NOMO-1 (cell line): ENCODE measurements at regions not wholly inside any gene's neighbourhood (a gene's known extent, or its start where the extent isn't known, plus 50 kb on each side); places are given as distances from the start of the nearest gene placed in this dataset.

Source experiments
- DNase-seq, 2 experiments: peaks; one replicate each; lab custom pipeline; 2025; ENCODE audit not compliant: unreplicated experiment in 2 of 2; lab: John Stamatoyannopoulos, UW

- DNase-seq, result no peak
These were observed 137.2 kb upstream of the PRLR start for GRCh38 chr5:35367526-35367925.

DNA sequence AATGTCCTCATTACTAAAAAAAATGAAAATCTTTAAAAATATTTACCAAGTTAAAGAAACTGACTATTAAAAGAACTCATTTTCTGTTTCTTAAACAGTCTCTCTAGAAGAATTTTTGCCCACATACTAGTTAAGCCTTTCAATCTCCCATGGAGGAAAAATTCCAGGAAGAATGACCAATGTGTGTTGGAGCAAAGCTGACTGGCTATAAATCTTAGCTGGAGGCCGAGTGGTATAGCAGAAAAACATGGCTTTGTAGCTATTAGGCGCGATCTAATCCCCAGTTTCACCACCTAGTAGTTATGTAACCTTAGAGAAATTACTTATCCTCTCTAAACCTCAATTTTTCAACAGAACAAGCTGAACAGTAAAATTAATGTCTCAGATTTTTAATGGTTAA, 135.5 kb upstream of the PRLR start:
- DNase-seq, result no peak

DNA sequence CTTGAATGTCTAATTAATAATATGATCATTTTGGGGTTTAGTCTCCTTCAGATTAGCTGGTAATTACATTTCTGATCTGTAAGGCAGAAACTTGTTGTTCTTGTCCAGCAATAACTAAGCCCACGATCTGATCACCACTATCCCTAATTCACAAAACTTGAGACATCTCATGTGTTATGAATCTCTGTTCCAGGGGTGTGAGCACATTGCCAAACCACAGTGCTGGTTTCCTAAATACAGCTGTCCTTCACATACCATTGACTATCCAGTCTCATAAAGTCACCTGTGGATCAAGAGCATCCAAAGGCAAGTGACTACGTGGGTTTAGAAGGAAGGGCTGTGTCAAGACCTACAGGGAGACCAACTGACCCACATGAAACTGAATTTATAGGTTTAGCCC, 134.1 kb upstream of the PRLR start:
- DNase-seq, result no peak

DNA sequence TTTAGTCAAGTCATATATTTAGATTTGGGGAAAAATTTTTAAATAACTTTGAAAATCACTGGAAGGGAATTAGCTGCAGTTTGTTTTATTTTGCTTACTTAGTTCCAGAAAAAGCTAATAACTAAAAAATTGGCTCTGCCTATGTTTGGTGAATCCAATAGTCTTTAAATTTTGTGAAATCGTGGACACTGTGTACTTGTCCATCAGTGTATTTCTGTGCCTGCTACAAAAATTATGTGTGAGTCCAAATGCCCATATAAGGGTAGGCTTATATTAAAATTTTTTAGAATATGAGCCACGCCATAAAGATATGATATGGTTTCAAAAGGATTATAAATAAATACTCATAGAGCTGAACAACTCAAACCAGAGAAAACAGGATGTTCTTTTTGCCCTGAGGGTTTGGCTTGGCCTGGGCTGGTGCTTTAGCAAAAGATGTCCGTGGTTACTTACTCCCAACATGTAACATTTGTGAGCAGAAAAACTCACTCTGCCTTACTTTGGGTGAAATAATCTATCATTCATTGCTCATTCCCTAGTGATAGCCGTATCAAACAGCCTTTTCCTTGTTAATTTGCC, 133.2 kb upstream of the PRLR start:
- DNase-seq, result no peak

GRCh38 chr5:35362772-35363171, 132.5 kb upstream of the PRLR start:
- no peak for DNase-seq

- no peak for DNase-seq
These were observed 130.4 kb upstream of the PRLR start for GRCh38 chr5:35360671-35361070.

- no peak for DNase-seq
These were observed 129.6 kb upstream of the PRLR start for GRCh38 chr5:35359859-35360258.

DNA sequence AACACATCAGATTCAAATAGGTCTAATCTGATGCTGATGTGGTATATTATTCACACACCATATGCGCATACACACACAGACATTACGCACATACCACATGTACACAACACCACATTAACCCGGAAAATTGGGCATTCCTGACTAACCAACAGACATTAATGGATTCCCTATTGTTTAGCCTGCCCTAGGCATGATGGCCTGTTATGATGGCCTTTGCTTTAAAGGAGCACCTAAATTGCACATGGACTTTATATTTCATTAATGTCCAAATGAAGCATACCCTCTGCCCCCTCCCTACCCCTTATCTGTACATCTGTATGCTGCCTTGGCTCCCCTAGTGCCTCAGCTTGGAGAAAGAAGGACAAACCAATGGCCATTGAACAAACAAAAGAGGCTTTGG, 127.7 kb upstream of the PRLR start:
- DNase-seq, result no peak

GRCh38 chr5:35356725-35357124, 126.4 kb upstream of the PRLR start:
- DNase-seq, result no peak

DNA sequence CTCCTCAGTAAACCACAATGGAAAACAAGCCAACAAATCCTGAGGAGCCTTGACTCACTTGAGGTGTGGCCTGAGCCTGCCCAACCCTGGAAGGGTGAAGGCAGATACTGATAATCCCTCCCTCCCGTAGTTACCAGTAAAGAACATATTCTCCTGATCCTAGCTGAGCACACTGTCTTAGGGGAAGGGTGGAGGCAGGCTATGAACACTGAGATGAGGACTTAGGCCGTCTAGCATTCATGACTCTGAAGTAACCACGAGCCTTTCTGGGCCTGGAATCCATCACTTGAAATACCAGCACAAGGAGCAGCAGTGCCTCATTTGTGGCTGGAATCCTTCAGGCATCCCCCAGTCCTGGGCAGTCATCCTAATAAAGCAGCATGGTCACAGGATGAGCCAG, 124.5 kb upstream of the PRLR start:
- DNase-seq, result no peak

DNA sequence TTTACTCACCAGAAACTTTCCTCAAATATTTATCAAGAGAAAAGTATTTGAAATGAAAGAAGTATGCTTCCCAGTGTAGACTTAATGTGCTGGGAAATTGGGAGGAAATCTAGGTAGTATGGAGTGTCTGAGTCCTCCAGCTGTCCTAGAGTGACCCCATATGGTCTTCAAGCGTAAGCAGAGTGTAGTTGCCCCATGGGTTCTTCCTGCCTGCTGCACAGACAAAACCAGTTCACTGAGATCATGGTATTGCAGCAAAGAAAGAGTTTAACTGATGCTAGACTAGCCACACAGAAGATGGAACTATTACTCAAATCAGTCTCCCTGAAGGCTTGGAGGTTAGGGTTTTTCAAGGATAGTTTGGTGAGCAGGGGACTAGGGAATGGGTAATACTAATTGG, 114.9 kb upstream of the PRLR start:
- no peak for DNase-seq

GRCh38 chr5:35342664-35343063, 112.4 kb upstream of the PRLR start:
- DNase-seq, result no peak

DNA sequence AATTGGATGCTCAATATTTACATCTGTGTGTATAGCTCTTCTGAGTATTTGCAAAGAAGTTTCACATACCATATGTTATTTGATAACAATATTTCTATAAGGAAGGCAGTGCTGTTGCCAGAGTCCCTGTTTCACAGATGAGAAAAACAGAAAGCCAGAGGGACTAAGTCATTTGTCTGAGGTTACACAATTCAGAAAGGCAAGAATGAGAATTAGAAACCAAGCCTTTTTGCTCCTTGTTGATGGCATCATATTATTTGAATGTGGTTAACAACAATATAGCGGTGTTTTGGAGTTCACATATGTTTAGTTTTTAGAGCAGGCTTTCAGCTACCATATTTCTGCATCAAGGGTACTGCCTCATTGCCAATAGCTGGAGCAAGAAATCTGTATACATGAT, 110.9 kb upstream of the PRLR start:
- no peak for DNase-seq

DNA sequence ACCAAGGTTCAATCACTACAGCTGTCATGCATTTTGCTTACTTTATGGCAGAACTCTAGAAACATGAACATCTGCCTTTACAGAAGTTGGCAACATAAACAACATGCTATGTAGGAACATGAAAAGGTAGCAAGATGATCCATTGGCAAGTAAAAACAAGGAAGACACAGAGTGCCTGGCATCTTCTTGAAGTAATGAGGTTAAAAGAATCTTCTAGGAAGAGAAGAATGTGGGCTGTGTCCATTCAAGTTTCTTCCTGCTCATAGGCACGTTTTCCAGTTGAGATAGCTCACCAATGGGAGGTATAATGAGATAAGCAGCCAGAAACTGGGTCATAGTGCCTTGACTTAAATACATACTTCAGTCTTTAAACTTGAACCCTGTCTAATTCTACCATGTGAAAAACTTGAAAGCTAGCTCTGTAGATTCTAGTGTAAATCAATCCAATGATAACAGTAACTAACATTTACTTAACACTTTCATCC, 109.4 kb upstream of the PRLR start:
- DNase-seq, result no peak

DNA sequence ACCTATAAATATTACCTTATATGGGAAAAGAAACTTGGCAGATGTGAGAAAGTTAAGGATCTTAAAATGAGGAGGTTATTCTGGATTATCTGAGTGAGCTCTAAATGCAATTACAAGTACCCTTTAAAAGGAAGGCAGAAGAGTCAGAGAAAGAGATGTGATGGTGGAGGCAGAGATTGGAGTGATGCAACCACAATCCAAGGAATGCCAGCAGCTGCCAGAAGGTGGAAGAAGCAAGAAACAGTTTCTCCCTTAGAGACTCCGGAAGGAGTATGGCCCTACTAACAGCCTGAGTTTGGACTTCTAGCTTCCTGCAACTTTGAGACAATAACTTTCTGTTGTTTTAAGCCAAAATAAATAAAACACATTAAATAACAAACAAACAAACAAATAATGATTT, 108.7 kb upstream of the PRLR start:
- no peak for DNase-seq

- no peak for DNase-seq
These were observed 107.8 kb upstream of the PRLR start for GRCh38 chr5:35338157-35338453.

DNA sequence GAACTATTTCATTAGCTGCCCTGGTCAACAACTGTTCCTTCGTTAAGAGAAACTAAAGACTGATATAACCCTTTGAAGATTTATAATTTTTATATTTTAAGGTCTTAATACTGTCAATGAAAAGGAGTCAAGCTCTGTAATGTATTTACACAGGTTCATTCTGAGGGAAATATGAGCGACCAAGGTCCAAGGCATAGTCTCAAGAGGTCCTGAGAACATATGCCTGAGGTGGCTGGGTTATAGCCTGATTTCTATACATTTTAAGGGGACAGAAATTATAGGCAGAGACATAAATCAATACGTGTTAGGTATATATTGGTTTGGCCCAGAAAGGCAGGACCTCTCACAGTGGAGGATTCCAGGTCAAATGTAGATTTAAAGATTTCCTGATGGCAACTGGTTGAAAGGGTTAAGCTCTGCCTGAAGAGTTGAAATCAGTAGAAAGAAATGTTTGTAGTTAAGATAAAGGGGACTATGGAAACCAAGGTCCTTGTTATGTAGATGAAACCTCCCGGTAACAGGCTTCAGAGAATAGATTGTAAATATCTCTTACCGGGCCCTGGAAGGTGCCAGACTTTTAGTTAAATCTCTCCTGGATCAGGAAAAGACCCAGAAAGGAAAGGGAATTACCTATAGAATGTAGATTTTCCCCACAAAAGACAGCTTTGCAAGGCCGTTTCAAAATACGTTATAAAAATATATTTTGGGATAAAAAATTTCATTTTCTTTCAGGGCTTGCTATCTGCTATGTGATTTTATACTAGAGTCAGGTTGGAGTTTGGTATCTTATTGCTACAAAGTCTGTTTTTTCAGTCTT, 107.3 kb upstream of the PRLR start:
- no peak for DNase-seq

- no peak for DNase-seq
These were observed 105.9 kb upstream of the PRLR start for GRCh38 chr5:35336230-35336629.

DNA sequence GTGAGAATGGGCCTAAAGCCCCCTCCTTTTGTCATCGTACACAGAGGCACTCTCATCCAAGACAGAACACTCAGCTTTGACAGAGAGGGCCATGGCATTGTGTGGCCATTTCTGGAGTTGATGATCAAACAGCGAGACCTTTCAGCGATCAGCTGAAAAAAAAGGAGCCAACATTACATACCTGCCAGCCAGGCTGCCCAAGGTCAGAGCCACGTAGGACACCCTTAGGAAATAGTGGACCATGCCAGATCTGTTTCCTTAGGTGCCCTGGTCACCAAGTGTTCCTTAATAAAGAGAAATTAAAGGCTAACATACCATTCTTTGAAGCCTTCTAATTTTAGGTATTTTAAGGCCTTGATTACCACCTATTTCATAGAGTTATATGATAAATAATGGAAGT, 105.5 kb upstream of the PRLR start:
- no peak for DNase-seq

GRCh38 chr5:35333366-35333765, 103.1 kb upstream of the PRLR start:
- no peak for DNase-seq

- peak; percentile 73 to 91 for DNase-seq
These were observed 102.0 kb upstream of the PRLR start for GRCh38 chr5:35331956-35332950.

DNA sequence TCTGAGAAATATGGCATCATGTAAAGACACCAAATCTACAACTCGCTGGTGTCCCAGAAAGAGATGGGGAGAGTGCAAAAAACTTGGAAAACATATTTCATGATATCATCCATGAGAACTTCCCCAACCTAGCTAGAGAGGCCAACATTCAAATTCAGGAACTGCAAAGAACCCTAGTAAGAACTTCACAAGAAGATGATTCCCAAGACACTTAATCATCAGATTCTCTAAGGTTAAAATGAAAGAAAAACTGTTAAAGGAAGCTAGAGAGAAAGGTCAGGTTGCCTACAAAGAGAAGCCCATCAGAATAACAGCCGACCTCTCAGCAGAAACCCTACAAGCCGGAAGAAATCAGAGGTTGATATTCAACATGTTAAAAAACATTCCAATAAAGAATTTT, 95.5 kb upstream of the PRLR start:
- no peak for DNase-seq
